ENCODE measurements at regions not wholly inside any gene's neighbourhood (a gene's known extent, or its start where the extent isn't known, plus 50 kb on each side); places are given as distances from the start of the nearest gene placed in this dataset.
"Not testable (repeated sequence)": the region's sequence is repeated elsewhere in the genome, so short reads cannot be mapped to it uniquely, and the experiment has no call there.

- DNase-seq = peak in 1 of 2 donors; percentile 8
These were observed 76.1 kb upstream of the CNIH3 start for GRCh38 chr1:224539971-224540370.

- DNase-seq = no peak
These were observed 75.6 kb upstream of the CNIH3 start for GRCh38 chr1:224540535-224540934.

GRCh38 chr1:224541072-224541790, 74.9 kb upstream of the CNIH3 start:
- DNase-seq = no peak

- DNase-seq = no peak
These were observed 74.1 kb upstream of the CNIH3 start for GRCh38 chr1:224541901-224542630.

DNA sequence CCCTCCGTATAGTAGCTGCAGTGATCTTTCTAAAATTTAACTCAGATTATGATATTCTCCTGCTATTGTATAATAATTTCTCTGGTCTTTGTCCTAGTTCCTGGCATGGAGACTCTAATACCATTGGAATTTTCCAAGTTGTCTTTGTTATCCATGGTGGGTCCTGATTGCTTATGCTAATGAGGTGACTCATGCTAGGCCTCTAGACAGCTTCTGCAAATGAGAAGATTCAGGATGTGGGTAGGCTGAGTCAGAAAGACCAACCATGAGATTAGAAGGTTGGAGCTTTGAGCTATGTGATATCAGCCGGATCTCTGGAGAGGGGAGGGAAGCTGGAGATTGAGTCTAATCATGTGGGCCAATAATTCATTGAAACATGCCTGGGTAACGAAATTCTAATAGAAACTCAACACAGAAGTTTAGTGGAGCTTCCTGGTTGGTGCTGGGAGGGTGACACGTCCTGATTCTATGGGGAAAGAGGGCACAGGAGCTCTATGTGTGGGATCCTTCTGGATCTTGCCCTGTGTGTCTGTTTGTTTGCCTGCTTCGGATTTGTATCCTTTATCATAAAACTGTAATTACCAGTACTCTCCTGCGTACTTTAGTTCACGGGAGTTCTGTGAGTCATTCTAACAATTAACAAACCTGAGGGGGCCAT, 73.2 kb upstream of the CNIH3 start:
- peak in 1 of 2 donors; percentile 80 for DNase-seq

- no peak for DNase-seq
These were observed 72.7 kb upstream of the CNIH3 start for GRCh38 chr1:224543453-224543852.

DNA sequence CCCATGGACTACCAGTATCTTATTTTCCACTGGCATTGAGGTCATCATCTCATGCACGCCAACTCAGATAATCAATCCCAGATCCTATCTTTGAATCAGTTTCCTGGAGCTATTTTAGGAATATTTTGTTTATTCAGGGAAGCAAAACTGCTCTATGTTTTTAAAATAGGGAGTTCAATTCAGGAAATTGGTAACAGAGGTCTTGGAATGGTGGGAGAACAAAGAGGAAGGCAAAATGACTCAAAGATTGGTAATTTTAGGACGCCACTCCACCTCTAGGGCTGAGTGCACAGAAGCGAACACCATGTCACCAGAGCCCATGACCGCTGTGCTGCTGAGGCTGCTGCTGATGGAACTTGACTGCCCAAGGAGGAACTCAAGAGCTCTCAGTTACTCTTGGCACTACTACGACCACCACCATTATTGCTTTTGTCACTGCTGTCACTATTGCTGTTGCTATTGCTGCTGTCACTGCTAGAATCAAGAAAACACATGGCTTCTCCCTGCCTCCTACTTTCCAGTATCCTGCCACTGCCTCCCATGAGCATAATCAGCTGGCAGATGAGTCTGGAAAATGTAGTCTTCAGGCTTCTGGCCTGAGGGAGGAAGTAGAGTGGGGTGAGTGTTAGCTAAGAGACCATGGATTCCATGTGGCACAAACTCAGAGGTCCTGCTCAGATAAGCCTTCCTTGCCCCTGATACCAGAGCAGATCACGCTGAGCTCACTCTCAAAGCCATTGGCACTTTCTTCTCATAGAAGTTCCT, 71.6 kb upstream of the CNIH3 start:
- DNase-seq = no peak

DNA sequence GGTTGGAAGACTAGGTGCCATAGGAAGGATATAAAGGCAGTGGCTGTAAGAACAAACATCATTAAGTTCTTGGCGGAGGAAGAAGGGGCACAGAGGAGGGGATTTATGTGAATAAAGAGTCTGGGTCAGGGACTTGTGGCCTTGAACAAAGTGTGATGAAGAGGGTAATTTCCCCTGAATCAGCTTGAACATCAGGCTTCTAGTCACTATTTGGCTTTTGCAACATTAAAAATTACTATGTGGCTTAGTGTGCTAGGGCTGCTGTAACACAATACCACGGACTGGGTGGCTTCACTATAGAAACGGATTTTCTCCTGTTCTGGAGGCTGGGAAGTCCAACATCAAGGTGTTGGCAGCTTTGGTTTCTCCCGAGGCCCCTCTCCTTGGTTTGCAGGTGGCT, 70.5 kb upstream of the CNIH3 start:
- no peak for DNase-seq

- no peak for DNase-seq
These were observed 67.4 kb upstream of the CNIH3 start for GRCh38 chr1:224548676-224549075.

- DNase-seq = not testable (repeated sequence)
These were observed 64.9 kb upstream of the CNIH3 start for GRCh38 chr1:224551189-224551588.

DNA sequence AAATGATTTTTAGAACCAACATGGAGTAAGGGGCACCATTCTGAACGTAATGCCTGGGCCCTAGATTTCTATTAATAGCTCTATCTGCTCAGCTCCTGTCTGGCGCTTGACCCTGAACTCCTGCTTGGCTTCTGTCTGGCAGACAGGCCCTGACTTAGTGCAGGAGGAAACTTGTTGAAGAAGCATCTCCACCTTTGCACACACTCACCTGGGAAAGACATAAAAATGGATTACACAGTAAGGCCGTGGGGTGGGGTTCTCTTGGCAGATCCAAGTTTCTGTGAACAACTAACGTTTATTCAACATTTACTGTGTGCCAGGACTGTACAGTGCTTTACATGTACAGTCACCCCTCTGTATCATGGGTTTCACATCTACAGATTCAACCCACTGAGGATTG, 62.1 kb upstream of the CNIH3 start:
- DNase-seq = no peak

GRCh38 chr1:224554620-224555259, 61.4 kb upstream of the CNIH3 start:
- DNase-seq = no peak

- no peak for DNase-seq
These were observed 57.2 kb upstream of the CNIH3 start for GRCh38 chr1:224558904-224559303.

DNA sequence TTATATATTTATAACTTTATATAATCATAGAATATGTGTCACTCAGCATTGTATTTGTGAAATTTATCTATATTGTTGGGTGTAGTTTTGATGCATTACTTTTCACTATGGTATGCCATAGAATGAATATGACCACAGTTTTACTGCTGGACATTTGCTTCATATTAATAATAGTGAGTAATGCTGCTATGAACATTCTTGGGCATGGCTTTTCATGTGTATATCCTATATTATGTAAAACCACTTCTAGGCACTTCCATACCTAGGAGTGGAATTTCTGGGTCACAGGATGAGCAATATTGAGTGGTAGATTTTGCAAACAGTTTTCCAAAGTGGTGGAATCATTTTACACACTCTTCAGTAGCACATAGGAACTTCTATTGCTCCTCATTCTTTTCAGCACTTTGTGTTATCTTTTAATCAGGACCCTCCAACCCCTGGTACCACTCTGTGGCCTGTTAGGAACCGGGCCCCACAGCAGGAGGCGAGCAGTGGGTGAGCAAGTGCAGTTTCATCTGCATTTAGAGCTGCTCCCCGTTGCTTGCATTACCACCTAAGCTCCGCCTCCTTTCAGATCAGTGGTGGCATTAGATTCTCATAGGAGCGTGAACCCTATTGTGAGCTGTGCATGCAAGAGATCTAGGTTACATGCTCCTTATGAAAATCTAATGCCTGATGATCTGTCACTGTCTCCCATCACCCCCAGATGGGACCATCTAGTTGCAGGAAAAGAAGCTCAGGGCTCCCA, 56.0 kb upstream of the CNIH3 start:
- no peak for DNase-seq

- DNase-seq = not testable (repeated sequence)
These were observed 53.2 kb upstream of the CNIH3 start for GRCh38 chr1:224562881-224563280.

DNA sequence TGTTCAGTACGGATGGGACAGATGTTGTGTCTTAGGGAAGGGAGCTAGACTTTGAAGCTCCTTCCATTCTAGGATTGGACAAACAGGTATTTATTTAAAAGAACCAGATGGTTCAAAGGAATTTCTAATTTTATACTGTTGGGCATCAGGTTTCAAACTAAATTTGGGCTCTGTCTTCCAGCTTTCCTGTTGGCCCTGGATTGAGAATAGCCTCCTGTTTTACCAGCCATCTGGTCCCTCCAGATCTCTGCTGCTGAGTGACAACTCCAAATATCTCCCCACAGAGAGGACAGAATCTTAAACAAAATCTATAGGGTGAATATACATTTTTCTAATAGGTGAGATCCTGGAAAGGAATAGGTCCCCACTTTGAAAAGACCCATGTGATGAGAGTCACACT, 52.5 kb upstream of the CNIH3 start:
- DNase-seq = no peak

GRCh38 chr1:224564454-224565084, 51.5 kb upstream of the CNIH3 start:
- no peak for DNase-seq

GRCh38 chr1:224565186-224565585, 50.9 kb upstream of the CNIH3 start:
- DNase-seq = peak in 1 of 2 donors; percentile 24

GRCh38 chr1:224565611-224566406, 50.3 kb upstream of the CNIH3 start:
- DNase-seq = no peak
